ENCODE measurements at regions not wholly inside any gene's neighbourhood (a gene's known extent, or its start where the extent isn't known, plus 50 kb on each side); places are given as distances from the start of the nearest gene placed in this dataset.

DNA sequence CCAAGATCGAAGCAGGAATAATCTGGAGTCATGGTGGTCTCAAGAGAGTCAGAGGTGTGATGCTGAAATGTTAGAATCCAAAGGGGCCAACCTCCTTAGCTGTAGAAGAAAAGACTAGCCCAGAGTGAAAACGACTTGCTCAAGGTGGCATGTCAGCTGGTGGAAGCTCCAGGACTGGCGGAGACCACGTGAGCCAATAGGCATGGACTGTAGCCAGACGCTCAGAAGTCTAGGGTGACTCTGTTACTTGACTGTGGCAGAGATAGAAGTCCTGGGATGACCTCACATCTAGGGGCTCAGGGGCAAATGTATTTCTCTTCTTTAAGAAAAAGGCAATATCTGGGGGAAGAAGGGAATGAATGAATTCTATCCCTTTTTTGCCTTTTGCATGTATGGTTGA lies 267.4 kb downstream of the ATG4C start:
- H3K4me3 ChIP-seq: no peak overlapping the region
- no peaks in the 10 kb centered on the region for H3K79me2 ChIP-seq (ENCODE audit: control insufficient read depth, insufficient read depth, low read length)
- intact Hi-C loops (cut with micrococcal nuclease; ENCODE audit: unreplicated experiment) (no loop called here), in situ Hi-C loops (cut with MboI) (no loop called here)
- FAIRE-seq (no peak), DNase-seq (ENCODE audit: low read depth, low spot score) (no peak), ATAC-seq (no peak)
- no peaks in the 10 kb centered on the region for H3K9me3 ChIP-seq (replicated peaks; ENCODE audit: control insufficient read depth, insufficient read depth, low read length)
- POLR2A ChIA-PET: no interaction called here
- H3K36me3 ChIP-seq (ENCODE audit: control insufficient read depth in 2 of 2, insufficient read depth in 2 of 2, low read length in 1 of 2): no peaks in the 10 kb centered on the region
- RAD21 ChIA-PET (ENCODE audit: unreplicated experiment): no interaction called here
- no peak overlapping the region for H3K4me2 ChIP-seq (ENCODE audit: control insufficient read depth, insufficient read depth)
- H3K27ac ChIP-seq (ENCODE audit: control insufficient read depth, insufficient read depth): no peak overlapping the region
- H3K4me1 ChIP-seq (ENCODE audit: control insufficient read depth, insufficient read depth, low read length): no peaks in the 10 kb centered on the region
- H3K27me3 ChIP-seq (replicated peaks in 1 of 2; ENCODE audit: control insufficient read depth in 2 of 2, insufficient read depth in 2 of 2, low read length in 1 of 2): no peaks in the 10 kb centered on the region; a peak in 2 of 4 replicates
- BruUV-seq (replicated peaks): no TSS peak
- no peak overlapping the region for H2AFZ ChIP-seq (ENCODE audit: control insufficient read depth, low read depth, low read length)
- no peak overlapping the region for H3K9ac ChIP-seq (ENCODE audit: control insufficient read depth, insufficient read depth, low read length)
- no peaks in the 10 kb centered on the region for H4K20me1 ChIP-seq (ENCODE audit: control insufficient read depth, insufficient read depth)
- SMC1A ChIA-PET (ENCODE audit: uncharacterized antibody, unreplicated experiment): no interaction called here
- 1% methylated on average over 5 of the region's 5 CpGs for WGBS (ENCODE audit: insufficient coverage, insufficient replicate concordance, low lambda C conversion rate, missing lambda C conversion rate)
- CTCF ChIA-PET: interaction anchor here (1.0 kb wide), 1 partner anchor 8 kb away, joined by 3 read pairs; no protein-coding TSS in a partner anchor
- TF ChIP-seq FOS (IDR thresholded peaks at IDR 0.05; ENCODE audit: borderline replicate concordance, extremely low read depth, insufficient read length): no peak
- TF ChIP-seq SREBF1 (IDR thresholded peaks at IDR 0.05; ENCODE audit: low read length): no peak
- TF ChIP-seq STAT3 (IDR thresholded peaks at IDR 0.05; ENCODE audit: low read depth, low read length): no peak
- no peak for TF ChIP-seq STAT1 (conservative IDR thresholded peaks at IDR 0.05)
- TF ChIP-seq ESRRA (IDR thresholded peaks at IDR 0.05; ENCODE audit: low read length): no peak
- TF ChIP-seq CBX3 (IDR thresholded peaks at IDR 0.05; ENCODE audit: borderline replicate concordance, low read depth): no peak
- TF ChIP-seq, protein P1, sequence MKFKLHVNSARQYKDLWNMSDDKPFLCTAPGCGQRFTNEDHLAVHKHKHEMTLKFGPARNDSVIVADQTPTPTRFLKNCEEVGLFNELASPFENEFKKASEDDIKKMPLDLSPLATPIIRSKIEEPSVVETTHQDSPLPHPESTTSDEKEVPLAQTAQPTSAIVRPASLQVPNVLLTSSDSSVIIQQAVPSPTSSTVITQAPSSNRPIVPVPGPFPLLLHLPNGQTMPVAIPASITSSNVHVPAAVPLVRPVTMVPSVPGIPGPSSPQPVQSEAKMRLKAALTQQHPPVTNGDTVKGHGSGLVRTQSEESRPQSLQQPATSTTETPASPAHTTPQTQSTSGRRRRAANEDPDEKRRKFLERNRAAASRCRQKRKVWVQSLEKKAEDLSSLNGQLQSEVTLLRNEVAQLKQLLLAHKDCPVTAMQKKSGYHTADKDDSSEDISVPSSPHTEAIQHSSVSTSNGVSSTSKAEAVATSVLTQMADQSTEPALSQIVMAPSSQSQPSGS (IDR thresholded peaks at IDR 0.05; ENCODE audit: low read length): no peak
- TF ChIP-seq SMAD5 (IDR thresholded peaks at IDR 0.05; ENCODE audit: low read depth): no peak

DNA sequence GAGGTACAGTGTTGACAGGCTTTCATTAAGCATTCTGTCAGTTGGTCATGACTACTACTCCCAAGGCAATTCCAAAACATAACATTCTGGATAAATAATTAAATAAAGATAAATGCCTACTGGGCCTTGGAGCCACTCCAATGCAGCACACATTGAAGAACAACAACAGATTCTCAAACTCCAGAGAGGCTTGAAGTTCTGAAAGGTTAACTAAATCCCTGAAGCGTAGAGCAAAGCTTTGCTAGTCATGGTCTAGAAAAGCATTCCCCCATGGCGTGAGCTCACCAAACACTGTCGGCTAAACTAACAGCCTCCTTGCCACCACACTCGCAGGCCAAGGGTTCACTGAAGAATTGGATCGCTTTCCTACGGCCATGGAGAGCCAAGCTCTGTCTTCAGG lies 268.0 kb downstream of the ATG4C start:
- Histone ChIP-seq H3K79me2 (ENCODE audit: control insufficient read depth, insufficient read depth, low read length) (no peaks in the 10 kb centered on the region), H2AFZ (ENCODE audit: control insufficient read depth, low read depth, low read length) (no peak overlapping the region), H3K4me1 (ENCODE audit: control insufficient read depth, insufficient read depth, low read length) (no peaks in the 10 kb centered on the region), H3K9me3 (replicated peaks; ENCODE audit: control insufficient read depth, insufficient read depth, low read length) (no peaks in the 10 kb centered on the region), H4K20me1 (ENCODE audit: control insufficient read depth, insufficient read depth) (no peaks in the 10 kb centered on the region), H3K36me3 (ENCODE audit: control insufficient read depth in 2 of 2, insufficient read depth in 2 of 2, low read length in 1 of 2) (no peaks in the 10 kb centered on the region), H3K27me3 (replicated peaks in 1 of 2; ENCODE audit: control insufficient read depth in 2 of 2, insufficient read depth in 2 of 2, low read length in 1 of 2) (no peaks in the 10 kb centered on the region; a peak in 2 of 4 replicates), H3K4me2 (ENCODE audit: control insufficient read depth, insufficient read depth) (no peak overlapping the region), H3K4me3 (no peak overlapping the region), H3K27ac (ENCODE audit: control insufficient read depth, insufficient read depth) (no peak overlapping the region), H3K9ac (ENCODE audit: control insufficient read depth, insufficient read depth, low read length) (no peak overlapping the region)
- ATAC-seq (no peak), DNase-seq (ENCODE audit: low read depth, low spot score) (no peak), FAIRE-seq (no peak)
- CTCF ChIA-PET: interaction anchor here (1.0 kb wide), 1 partner anchor 9 kb away, joined by 3 read pairs; no protein-coding TSS in a partner anchor
- in situ Hi-C loops (cut with MboI): no loop called here
- BruUV-seq (replicated peaks): no TSS peak
- SMC1A ChIA-PET (ENCODE audit: uncharacterized antibody, unreplicated experiment): no interaction called here
- RAD21 ChIA-PET (ENCODE audit: unreplicated experiment): no interaction called here
- intact Hi-C loops (cut with micrococcal nuclease; ENCODE audit: unreplicated experiment): no loop called here
- TF ChIP-seq SUZ12 (IDR thresholded peaks at IDR 0.05; ENCODE audit: unreplicated experiment) (no peak), POLR2AphosphoS2 (IDR thresholded peaks at IDR 0.05; ENCODE audit: low read depth, low read length) (no peak), KLF5 (IDR thresholded peaks at IDR 0.05; ENCODE audit: partially characterized antibody) (no peak), POU2F2 (IDR thresholded peaks at IDR 0.05; ENCODE audit: borderline replicate concordance, low read depth, low read length) (no peak)
- TF ChIP-seq, protein P2, sequence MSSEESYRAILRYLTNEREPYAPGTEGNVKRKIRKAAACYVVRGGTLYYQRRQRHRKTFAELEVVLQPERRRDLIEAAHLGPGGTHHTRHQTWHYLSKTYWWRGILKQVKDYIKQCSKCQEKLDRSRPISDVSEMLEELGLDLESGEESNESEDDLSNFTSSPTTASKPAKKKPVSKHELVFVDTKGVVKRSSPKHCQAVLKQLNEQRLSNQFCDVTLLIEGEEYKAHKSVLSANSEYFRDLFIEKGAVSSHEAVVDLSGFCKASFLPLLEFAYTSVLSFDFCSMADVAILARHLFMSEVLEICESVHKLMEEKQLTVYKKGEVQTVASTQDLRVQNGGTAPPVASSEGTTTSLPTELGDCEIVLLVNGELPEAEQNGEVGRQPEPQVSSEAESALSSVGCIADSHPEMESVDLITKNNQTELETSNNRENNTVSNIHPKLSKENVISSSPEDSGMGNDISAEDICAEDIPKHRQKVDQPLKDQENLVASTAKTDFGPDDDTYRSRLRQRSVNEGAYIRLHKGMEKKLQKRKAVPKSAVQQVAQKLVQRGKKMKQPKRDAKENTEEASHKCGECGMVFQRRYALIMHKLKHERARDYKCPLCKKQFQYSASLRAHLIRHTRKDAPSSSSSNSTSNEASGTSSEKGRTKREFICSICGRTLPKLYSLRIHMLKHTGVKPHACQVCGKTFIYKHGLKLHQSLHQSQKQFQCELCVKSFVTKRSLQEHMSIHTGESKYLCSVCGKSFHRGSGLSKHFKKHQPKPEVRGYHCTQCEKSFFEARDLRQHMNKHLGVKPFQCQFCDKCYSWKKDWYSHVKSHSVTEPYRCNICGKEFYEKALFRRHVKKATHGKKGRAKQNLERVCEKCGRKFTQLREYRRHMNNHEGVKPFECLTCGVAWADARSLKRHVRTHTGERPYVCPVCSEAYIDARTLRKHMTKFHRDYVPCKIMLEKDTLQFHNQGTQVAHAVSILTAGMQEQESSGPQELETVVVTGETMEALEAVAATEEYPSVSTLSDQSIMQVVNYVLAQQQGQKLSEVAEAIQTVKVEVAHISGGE (CRISPR knock-in tag; IDR thresholded peaks at IDR 0.05): no peak
- 31% methylated on average over 6 of the region's 6 CpGs for WGBS (ENCODE audit: insufficient coverage, insufficient replicate concordance, low lambda C conversion rate, missing lambda C conversion rate)
- POLR2A ChIA-PET: no interaction called here
